GM23248 (cell line): ENCODE measurements at regions not wholly inside any gene's neighbourhood (a gene's known extent, or its start where the extent isn't known, plus 50 kb on each side); places are given as distances from the start of the nearest gene placed in this dataset.

Experiments used
- DNase-seq: peaks from one replicate; pipeline ENCODE4 v3.0.0-alpha.2; 2015
- H2AFZ ChIP-seq: fragments of 200-600 bp; sonication (generic); 2 replicates; pipeline ENCODE4 v1.6.1; 2016; ENCODE audit warnings: antibody characterized with exemption
- H3F3A ChIP-seq: fragments of 200-600 bp; sonication (generic); 2 replicates; pipeline ENCODE4 v1.6.1; 2016; ENCODE audit warnings: mild to moderate bottlenecking, antibody characterized with exemption, mixed run types; ENCODE audit not compliant: insufficient read depth
- H3K27ac ChIP-seq: fragments of 200-600 bp; sonication (generic); 2 replicates; pipeline ENCODE4 v1.5.1; 2016; ENCODE audit warnings: mild to moderate bottlenecking
- H3K27me3 ChIP-seq: fragments of 200-600 bp; sonication (generic); replicated peaks from 2 replicates; pipeline ENCODE4 v1.6.1; 2016; ENCODE audit warnings: mild to moderate bottlenecking; ENCODE audit not compliant: insufficient read depth
- H3K36me3 ChIP-seq: fragments of 200-600 bp; sonication (generic); 2 replicates; pipeline ENCODE4 v1.6.1; 2016; ENCODE audit warnings: low read depth, mild to moderate bottlenecking
- H3K4me1 ChIP-seq: fragments of 200-600 bp; sonication (generic); 2 replicates; pipeline ENCODE4 v1.6.1; 2016; ENCODE audit warnings: mild to moderate bottlenecking; ENCODE audit not compliant: insufficient read depth
- H3K4me2 ChIP-seq: fragments of 200-600 bp; sonication (generic); one replicate; pipeline ENCODE4 v1.6.1; 2016; ENCODE audit warnings: mild to moderate bottlenecking; ENCODE audit not compliant: unreplicated experiment
- H3K4me3 ChIP-seq: fragments of 200-600 bp; sonication (generic); 2 replicates; pipeline ENCODE4 v1.5.1; 2016; ENCODE audit warnings: mild to moderate bottlenecking
- H3K79me2 ChIP-seq: fragments of 200-600 bp; sonication (generic); 2 replicates; pipeline ENCODE4 v1.6.1; 2016; ENCODE audit warnings: mild to moderate bottlenecking; ENCODE audit not compliant: insufficient read depth
- H3K9ac ChIP-seq: fragments of 200-600 bp; sonication (generic); 2 replicates; pipeline ENCODE4 v1.6.1; 2016; ENCODE audit warnings: mild to moderate bottlenecking
- H3K9me2 ChIP-seq: fragments of 200-600 bp; sonication (generic); 2 replicates; pipeline ENCODE4 v1.6.1; 2016; ENCODE audit warnings: mixed run types, mild to moderate bottlenecking, moderate library complexity; ENCODE audit not compliant: insufficient read depth
- H3K9me3 ChIP-seq: fragments of 200-600 bp; sonication (generic); one replicate; pipeline ENCODE4 v1.6.1; 2017; ENCODE audit warnings: low read depth
- H4K20me1 ChIP-seq: fragments of 200-600 bp; sonication (generic); 2 replicates; pipeline ENCODE4 v1.6.0; 2016; ENCODE audit not compliant: insufficient read depth
- EZH2 ChIP-seq: fragments of 200-600 bp; sonication (generic); IDR thresholded peaks from 2 replicates; pipeline ENCODE4 v1.6.1; 2018; ENCODE audit warnings: antibody characterized with exemption, mild to moderate bottlenecking; ENCODE audit not compliant: insufficient read depth, poor library complexity, severe bottlenecking
- EZH2phosphoT487 ChIP-seq: fragments of 200-600 bp; sonication (generic); IDR thresholded peaks from 2 replicates; pipeline ENCODE4 v1.6.1; 2018; ENCODE audit warnings: antibody characterized with exemption, moderate library complexity, mild to moderate bottlenecking, low read depth; ENCODE audit not compliant: insufficient read depth
- WGBS, 2 experiments: methylation state at CpG; one replicate each; pipeline ENCODE4 v1.1.6; 2015 to 2017; ENCODE audit warnings: low lambda C conversion rate in 2 of 2, low coverage in 1 of 2; ENCODE audit errors: missing lambda C conversion rate in 2 of 2; 5-methylcytosine and 5-hydroxymethylcytosine counted together
- in situ Hi-C: fragments of 300-500 bp; cut with MboI; formaldehyde crosslinking; loops from 2 replicates; pipeline ENCODE4 v1.15.0; 2020

- H3K4me3 ChIP-seq: no peak overlapping the region
- no peak overlapping the region for H3K4me2 ChIP-seq
- TF ChIP-seq EZH2 (no peak), EZH2phosphoT487 (no peak)
- no peaks in the 10 kb centered on the region for H4K20me1 ChIP-seq
- WGBS, 2 experiments: 83 to 86% methylated on average over 4 of the region's 4 CpGs
- no peaks in the 10 kb centered on the region for H3K79me2 ChIP-seq
- H3F3A ChIP-seq: 0 out of 2 replicates have a peak, but pooled peaks cover 4% of the 10 kb centered on the region
- in situ Hi-C loops: no loop called here
- H3K36me3 ChIP-seq: no peaks in the 10 kb centered on the region
- H3K4me1 ChIP-seq: peaks cover 18% of the 10 kb centered on the region; the same call in 1 of the 2 replicates
- peak overlapping the region; percentile 21; the same call in 1 of the 2 replicates for H2AFZ ChIP-seq
- DNase-seq: no peak
- H3K9me2 ChIP-seq: no peaks in the 10 kb centered on the region
- no peak overlapping the region for H3K9ac ChIP-seq
- no peaks in the 10 kb centered on the region for H3K27me3 ChIP-seq
- H3K9me3 ChIP-seq: no peaks in the 10 kb centered on the region
- H3K27ac ChIP-seq: no peak overlapping the region
Observed at GRCh38 chr15:36497901-36498300, 81.5 kb upstream of the CDIN1 start.

DNA sequence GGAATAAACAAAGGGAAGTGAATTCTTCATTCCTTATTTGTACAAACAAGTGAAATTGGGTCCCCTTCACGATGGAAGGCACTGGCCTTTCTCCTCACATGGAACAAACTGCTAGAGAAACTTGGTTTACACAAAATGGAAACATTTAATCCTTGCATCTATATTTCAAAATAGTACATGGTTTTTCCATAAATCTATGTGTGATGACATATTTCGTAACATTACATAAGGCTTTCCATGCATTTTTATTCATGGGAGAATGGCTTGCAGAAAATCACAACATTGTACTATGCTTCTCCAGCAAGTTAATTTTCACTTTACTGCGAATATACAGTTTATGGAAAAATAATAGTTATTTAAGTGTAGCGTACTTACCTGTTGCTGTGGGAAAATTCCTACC lies 81.0 kb upstream of the CDIN1 start:
- Histone ChIP-seq H3K4me2 (no peak overlapping the region), H2AFZ (no peak overlapping the region), H3K9ac (no peak overlapping the region), H4K20me1 (no peaks in the 10 kb centered on the region), H3K79me2 (no peaks in the 10 kb centered on the region), H3K27ac (no peak overlapping the region), H3K27me3 (no peaks in the 10 kb centered on the region), H3K9me2 (no peaks in the 10 kb centered on the region), H3K9me3 (no peaks in the 10 kb centered on the region), H3K4me1 (peaks cover 15% of the 10 kb centered on the region; the same call in 1 of the 2 replicates), H3F3A (no peaks in the 10 kb centered on the region), H3K36me3 (no peaks in the 10 kb centered on the region), H3K4me3 (no peak overlapping the region)
- TF ChIP-seq EZH2 (no peak), EZH2phosphoT487 (no peak)
- WGBS, 2 experiments: 96 to 99% methylated on average over 4 of the region's 4 CpGs
- DNase-seq: no peak
- in situ Hi-C loops: no loop called here

DNA sequence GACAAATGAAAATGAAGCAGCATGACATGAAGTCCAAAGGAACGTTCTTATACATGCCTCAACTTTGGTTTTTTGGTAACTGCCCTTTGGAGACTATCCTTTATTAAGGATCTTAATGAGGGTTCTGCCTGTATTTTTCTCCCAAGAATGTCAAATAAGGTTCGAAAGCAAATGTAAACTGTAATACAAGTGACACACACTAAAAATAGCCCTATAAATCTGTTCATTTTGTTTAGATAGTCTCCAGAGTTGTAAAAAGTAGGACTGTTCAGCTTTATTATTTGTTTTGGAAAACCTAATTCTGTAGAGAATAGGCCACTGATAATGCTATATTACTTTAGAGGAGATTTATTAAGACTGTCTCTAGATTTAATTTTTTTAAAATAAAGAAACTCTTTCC lies 80.5 kb upstream of the CDIN1 start:
- Histone ChIP-seq H3K9me2 (no peaks in the 10 kb centered on the region), H3K79me2 (no peaks in the 10 kb centered on the region), H3K36me3 (no peaks in the 10 kb centered on the region), H3K9me3 (no peaks in the 10 kb centered on the region), H3K4me3 (no peak overlapping the region), H3K9ac (no peak overlapping the region), H3K27me3 (no peaks in the 10 kb centered on the region), H3K4me1 (peaks cover 15% of the 10 kb centered on the region; the same call in 1 of the 2 replicates), H4K20me1 (no peaks in the 10 kb centered on the region), H3K27ac (no peak overlapping the region), H3K4me2 (no peak overlapping the region), H3F3A (no peaks in the 10 kb centered on the region), H2AFZ (no peak overlapping the region)
- TF ChIP-seq EZH2phosphoT487 (no peak), EZH2 (no peak)
- WGBS, 2 experiments: 95 to 98% methylated on average over 2 of the region's 2 CpGs
- in situ Hi-C loops: no loop called here
- no peak for DNase-seq

DNA sequence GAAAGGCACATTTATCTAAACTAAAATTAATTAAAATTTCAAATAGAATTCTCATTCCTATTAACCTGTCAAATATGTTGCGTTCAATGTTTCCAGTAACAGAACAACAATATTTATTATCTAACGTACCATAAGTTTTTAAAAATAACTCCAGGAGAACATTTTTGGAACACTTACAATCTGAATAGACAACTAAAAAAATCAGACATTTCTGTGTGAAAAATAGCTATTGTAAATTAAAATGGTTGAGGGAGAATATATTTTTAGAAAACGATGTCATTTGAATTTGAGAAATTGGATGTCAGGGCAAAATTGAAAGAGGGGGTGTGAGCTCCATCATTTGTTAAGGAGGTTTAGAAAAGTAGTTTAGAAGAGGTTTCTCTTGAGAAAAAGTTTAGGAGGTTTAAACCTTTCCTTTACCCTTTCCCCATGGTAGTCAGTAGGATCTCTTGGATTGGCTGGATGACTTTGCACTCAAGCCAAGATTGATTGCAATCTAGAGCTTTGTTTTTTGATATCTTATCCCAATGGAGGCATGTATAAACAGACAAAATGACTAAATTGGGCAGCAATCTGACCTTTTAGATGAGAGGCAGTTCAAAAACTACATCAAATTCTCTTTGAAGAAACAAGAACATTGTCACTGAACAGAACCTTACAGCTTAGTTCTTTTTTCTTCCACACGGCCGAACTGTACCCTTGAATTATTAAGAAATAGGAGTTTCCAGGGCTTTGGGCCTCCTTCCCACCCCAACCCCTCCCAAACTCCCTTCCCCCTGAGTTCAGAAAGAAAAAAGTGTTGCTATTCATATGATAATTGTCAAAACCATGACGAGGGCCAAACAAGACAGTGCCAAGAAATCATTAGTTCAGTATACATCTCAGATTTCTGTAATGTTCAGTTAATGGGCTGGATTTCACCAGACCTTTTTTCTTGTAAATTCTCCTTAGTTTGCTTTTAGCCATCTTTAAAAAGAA lies 79.7 kb upstream of the CDIN1 start:
- in situ Hi-C loops: loop anchor here (25.0 kb wide), 1 partner anchor 1388 kb away; no protein-coding TSS in a partner anchor
- H3K9me3 ChIP-seq: no peaks in the 10 kb centered on the region
- no peaks in the 10 kb centered on the region for H3K36me3 ChIP-seq
- DNase-seq: no peak
- H3K4me1 ChIP-seq: peaks cover 15% of the 10 kb centered on the region; the same call in 1 of the 2 replicates
- no peak overlapping the region for H3K9ac ChIP-seq
- no peaks in the 10 kb centered on the region for H3F3A ChIP-seq
- no peaks in the 10 kb centered on the region for H3K79me2 ChIP-seq
- no peak overlapping the region for H3K4me3 ChIP-seq
- peak overlapping the region; percentile 55 for H2AFZ ChIP-seq
- H3K27ac ChIP-seq: no peak overlapping the region
- H4K20me1 ChIP-seq: no peaks in the 10 kb centered on the region
- TF ChIP-seq EZH2phosphoT487: no peak
- TF ChIP-seq EZH2: no peak
- H3K4me2 ChIP-seq: no peak overlapping the region
- no peaks in the 10 kb centered on the region for H3K27me3 ChIP-seq
- no peaks in the 10 kb centered on the region for H3K9me2 ChIP-seq
- WGBS, 2 experiments: 79 to 85% methylated on average over 6 of the region's 6 CpGs
